H9 (cell line): ENCODE measurements at regions not wholly inside any gene's neighbourhood (a gene's known extent, or its start where the extent isn't known, plus 50 kb on each side); places are given as distances from the start of the nearest gene placed in this dataset.

Experiments used
- DNase-seq: peaks from one replicate; pipeline ENCODE4 v3.0.0-alpha.2; 2017
- H2AFZ ChIP-seq: one replicate; pipeline ENCODE4 v1.6.1; 2013; ENCODE audit warnings: mild to moderate bottlenecking, low read length, control low read depth, moderate library complexity
- H2AK5ac ChIP-seq: 2 replicates; pipeline ENCODE4 v1.6.1; 2013; ENCODE audit warnings: low read length, control low read depth, mixed read lengths; ENCODE audit not compliant: insufficient read length
- H2BK120ac ChIP-seq: one replicate; pipeline ENCODE4 v1.6.1; 2013; ENCODE audit warnings: low read depth, mild to moderate bottlenecking, low read length, control low read depth, inconsistent platforms; ENCODE audit not compliant: poor library complexity, severe bottlenecking
- H2BK12ac ChIP-seq: 2 replicates; pipeline ENCODE4 v1.6.1; 2013; ENCODE audit warnings: low read length, control low read depth, mixed read lengths, low read depth; ENCODE audit not compliant: insufficient read length
- H2BK15ac ChIP-seq: 2 replicates; pipeline ENCODE4 v1.6.1; 2013; ENCODE audit warnings: low read depth, low read length, control low read depth
- H2BK20ac ChIP-seq: one replicate; pipeline ENCODE4 v1.6.1; 2013; ENCODE audit warnings: low read depth, mild to moderate bottlenecking, low read length, control low read depth, inconsistent platforms; ENCODE audit not compliant: poor library complexity, severe bottlenecking
- H2BK5ac ChIP-seq: 2 replicates; pipeline ENCODE4 v1.6.1; 2013; ENCODE audit warnings: low read length, control low read depth, mixed read lengths; ENCODE audit not compliant: insufficient read length
- H3K14ac ChIP-seq: 2 replicates; pipeline ENCODE4 v1.6.1; 2013; ENCODE audit warnings: low read length, control low read depth; ENCODE audit not compliant: insufficient read depth
- H3K18ac ChIP-seq: 2 replicates; pipeline ENCODE4 v1.6.1; 2013; ENCODE audit warnings: low read depth, mild to moderate bottlenecking, mixed read lengths, low read length, control low read depth; ENCODE audit not compliant: insufficient read length
- H3K23ac ChIP-seq: 2 replicates; pipeline ENCODE4 v1.6.1; 2013; ENCODE audit warnings: low read length, control low read depth, mixed read lengths, low read depth; ENCODE audit not compliant: insufficient read length
- H3K23me2 ChIP-seq: 2 replicates; pipeline ENCODE4 v1.6.1; 2013; ENCODE audit warnings: low read depth, mild to moderate bottlenecking, mixed read lengths, low read length, control low read depth; ENCODE audit not compliant: insufficient read length, poor library complexity, severe bottlenecking
- H3K27ac ChIP-seq: 2 replicates; pipeline ENCODE4 v1.5.1; 2013; ENCODE audit warnings: low read length, control low read depth, mixed read lengths, low read depth; ENCODE audit not compliant: insufficient read length
- H3K27me3 ChIP-seq: 2 replicates; pipeline ENCODE4 v1.6.1; 2013; ENCODE audit warnings: low read length, control low read depth, inconsistent platforms; ENCODE audit not compliant: insufficient read depth
- H3K4ac ChIP-seq: 2 replicates; pipeline ENCODE4 v1.6.1; 2013; ENCODE audit warnings: low read depth, mild to moderate bottlenecking, control low read depth, inconsistent platforms, low read length, moderate library complexity
- H3K4me1 ChIP-seq: 2 replicates; pipeline ENCODE4 v1.6.1; 2013; ENCODE audit warnings: low read length, control low read depth, inconsistent platforms; ENCODE audit not compliant: insufficient read depth
- H3K4me2 ChIP-seq: 2 replicates; pipeline ENCODE4 v1.6.1; 2013; ENCODE audit warnings: low read length, control low read depth, mixed read lengths; ENCODE audit not compliant: insufficient read length, insufficient read depth
- H3K56ac ChIP-seq: 2 replicates; pipeline ENCODE4 v1.6.1; 2013; ENCODE audit warnings: low read depth, mild to moderate bottlenecking, mixed read lengths, low read length, control low read depth; ENCODE audit not compliant: insufficient read length
- H3K79me1 ChIP-seq: 2 replicates; pipeline ENCODE4 v1.6.1; 2013; ENCODE audit warnings: low read depth, mild to moderate bottlenecking, moderate library complexity, low read length, control low read depth, inconsistent platforms; ENCODE audit not compliant: insufficient read depth, poor library complexity, severe bottlenecking
- H3K79me2 ChIP-seq: 2 replicates; pipeline ENCODE4 v1.6.1; 2013; ENCODE audit warnings: low read length, control low read depth, inconsistent platforms; ENCODE audit not compliant: insufficient read depth
- H3K9ac ChIP-seq: 2 replicates; pipeline ENCODE4 v1.6.1; 2013; ENCODE audit warnings: low read length, control low read depth, mixed read lengths; ENCODE audit not compliant: insufficient read length; ENCODE audit errors: extremely low read depth
- H3K9me3 ChIP-seq: one replicate; pipeline ENCODE4 v1.6.1; 2013; ENCODE audit warnings: low read depth, low read length, inconsistent platforms; ENCODE audit not compliant: control insufficient read depth
- H3T11ph ChIP-seq: one replicate; pipeline ENCODE4 v1.6.1; 2013; ENCODE audit warnings: mild to moderate bottlenecking, low read length, control low read depth, inconsistent platforms
- H4K20me1 ChIP-seq: one replicate; pipeline ENCODE4 v1.6.1; 2013; ENCODE audit not compliant: control insufficient read depth, insufficient read length, insufficient read depth
- H4K5ac ChIP-seq: 2 replicates; pipeline ENCODE4 v1.6.1; 2013; ENCODE audit warnings: low read depth, mild to moderate bottlenecking, mixed read lengths, low read length, control low read depth; ENCODE audit not compliant: insufficient read length
- H4K8ac ChIP-seq: replicated peaks from 2 replicates; pipeline ENCODE4 v1.6.1; 2013; ENCODE audit warnings: low read length, control low read depth, mixed read lengths, low read depth; ENCODE audit not compliant: insufficient read length
- H4K91ac ChIP-seq: 2 replicates; pipeline ENCODE4 v1.6.1; 2013; ENCODE audit warnings: low read depth, mild to moderate bottlenecking, moderate library complexity, mixed read lengths, low read length, control low read depth; ENCODE audit not compliant: insufficient read length
- H3K27ac Mint-ChIP-seq, 3 experiments: 2 replicates in 2 of 3; 3 replicates in 1 of 3; pipeline ENCODE4 v1.8.0; 2020 to 2021; ENCODE audit warnings: mixed read lengths in 3 of 3, mild to moderate bottlenecking in 1 of 3, moderate library complexity in 1 of 3
- H3K27me3 Mint-ChIP-seq: 2 replicates; pipeline ENCODE4 v1.8.0; 2021; ENCODE audit warnings: low read depth, mild to moderate bottlenecking, moderate library complexity, mixed read lengths
- H3K36me3 Mint-ChIP-seq, 3 experiments: 2 replicates in 2 of 3; 3 replicates in 1 of 3; pipeline ENCODE4 v1.8.0; 2020 to 2021; ENCODE audit warnings: low read depth in 3 of 3, mixed read lengths in 3 of 3; ENCODE audit not compliant: insufficient read depth in 1 of 3
- H3K4me1 Mint-ChIP-seq, 2 experiments: 2 replicates each; pipeline ENCODE4 v1.8.0; 2020; ENCODE audit warnings: mixed read lengths in 2 of 2
- H3K4me3 Mint-ChIP-seq, 2 experiments: 2 replicates in 1 of 2; 3 replicates in 1 of 2; pipeline ENCODE4 v1.8.0; 2020 to 2021; ENCODE audit warnings: mild to moderate bottlenecking in 2 of 2, mixed read lengths in 2 of 2, moderate library complexity in 1 of 2
- H3K9me3 Mint-ChIP-seq, 2 experiments: 2 replicates in 1 of 2; 3 replicates in 1 of 2; pipeline ENCODE4 v1.8.0; 2020; ENCODE audit warnings: mild to moderate bottlenecking in 2 of 2, mixed read lengths in 2 of 2, moderate library complexity in 1 of 2
- CTCF ChIP-seq: fragments of 200-600 bp; sonication (generic); conservative IDR thresholded peaks from 3 replicates; pipeline ENCODE4 v1.8.0; 2021; ENCODE audit warnings: antibody characterized with exemption, mild to moderate bottlenecking
- WGBS: extraction: QIAGEN DNeasy Blood & Tissue Kit; methylation state at CpG from one replicate; pipeline ENCODE4 v1.1.7; 2013; ENCODE audit warnings: missing lambda C conversion rate, low lambda C conversion rate, mixed read lengths; ENCODE audit not compliant: insufficient read length; ENCODE audit errors: extremely low coverage; 5-methylcytosine and 5-hydroxymethylcytosine counted together

GRCh38 chr11:119578521-119579191 is 150.3 kb downstream of the NECTIN1 start:
- WGBS, result no CpG with 5 or more reads among the region's 11 CpGs
- H3K27me3 Mint-ChIP-seq, result peaks cover 11% of the 10 kb centered on the region
- no peak overlapping the region for H3K27ac Mint-ChIP-seq

More at GRCh38 chr11:119578521-119579191, 150.3 kb downstream of the NECTIN1 start:
- Histone ChIP-seq H4K91ac (no peak overlapping the region), H3K4me1 (no peaks in the 10 kb centered on the region), H3K27me3 (no peaks in the 10 kb centered on the region), H3T11ph (no peak overlapping the region), H2BK5ac (no peak overlapping the region), H3K27ac (no peak overlapping the region), H2BK12ac (no peak overlapping the region), H3K23me2 (no peaks in the 10 kb centered on the region), H3K9ac (no peak overlapping the region), H2AK5ac (no peak overlapping the region), H3K4ac (no peak overlapping the region), H3K56ac (no peak overlapping the region), H4K5ac (no peak overlapping the region), H3K23ac (no peak overlapping the region), H3K4me2 (no peak overlapping the region), H4K20me1 (no peaks in the 10 kb centered on the region), H2AFZ (no peak overlapping the region), H2BK15ac (no peak overlapping the region), H4K8ac (no peak overlapping the region), H3K9me3 (peaks cover 6% of the 10 kb centered on the region), H2BK20ac (no peak overlapping the region), H3K79me2 (no peaks in the 10 kb centered on the region), H3K18ac (no peak overlapping the region), H3K79me1 (no peaks in the 10 kb centered on the region), H2BK120ac (no peak overlapping the region), H3K14ac (no peak overlapping the region)
- DNase-seq, result no peak
- peaks cover 12 to 20% of the 10 kb centered on the region in 2 experiments for H3K9me3 Mint-ChIP-seq
- H3K4me3 Mint-ChIP-seq, result no peak overlapping the region
- TF ChIP-seq CTCF, result no peak
- H3K36me3 Mint-ChIP-seq, result peaks cover 10 to 17% (median 11%) of the 10 kb centered on the region in 3 experiments; a peak in 6 of 7 replicates
- peaks cover 8 to 16% of the 10 kb centered on the region in 2 experiments; a peak in 3 of 4 replicates for H3K4me1 Mint-ChIP-seq
